ENCODE measurements at regions not wholly inside any gene's neighbourhood (a gene's known extent, or its start where the extent isn't known, plus 50 kb on each side); places are given as distances from the start of the nearest gene placed in this dataset.

GRCh38 chr3:4006288-4006687, 207.1 kb downstream of the LRRN1 start:
- Histone ChIP-seq H3K36me3 (ENCODE audit: insufficient read depth, low read length) (no peaks in the 10 kb centered on the region), H4K20me1 (ENCODE audit: insufficient read depth, low read length) (no peaks in the 10 kb centered on the region), H3K9me3 (ENCODE audit: insufficient read depth, low read depth, low read length) (no peaks in the 10 kb centered on the region), H2AFZ (ENCODE audit: low read depth, low read length) (no peak overlapping the region), H3K27me3 (ENCODE audit: insufficient read depth, low read length) (no peaks in the 10 kb centered on the region), H3K79me2 (ENCODE audit: insufficient read depth, low read length) (no peaks in the 10 kb centered on the region), H3K4me1 (ENCODE audit: insufficient read depth, low read length) (no peaks in the 10 kb centered on the region), H3K4me3 (ENCODE audit: insufficient read depth, low read depth, low read length) (no peak overlapping the region), H3K4me2 (ENCODE audit: low read length) (no peak overlapping the region), H3K9ac (ENCODE audit: low read length) (no peak overlapping the region), H3K27ac (ENCODE audit: low read depth, low read length) (no peak overlapping the region)
- H3K27ac Mint-ChIP-seq (ENCODE audit: unreplicated experiment), result no peak overlapping the region
- no peak for TF ChIP-seq EZH2 (IDR thresholded peaks at IDR 0.05; ENCODE audit: insufficient read depth, low read length)
- FAIRE-seq (no peak), DNase-seq (ENCODE audit: low read depth) (no peak)
- H3K27me3 Mint-ChIP-seq (ENCODE audit: low read depth, unreplicated experiment), result no peaks in the 10 kb centered on the region
- peaks cover 1% of the 10 kb centered on the region for H3K9me3 Mint-ChIP-seq (ENCODE audit: unreplicated experiment)
- no peak overlapping the region for H3K4me3 Mint-ChIP-seq (ENCODE audit: unreplicated experiment)
- no peaks in the 10 kb centered on the region for H3K36me3 Mint-ChIP-seq (ENCODE audit: low read depth, unreplicated experiment)
- H3K4me1 Mint-ChIP-seq (ENCODE audit: low read depth, unreplicated experiment), result no peaks in the 10 kb centered on the region

GRCh38 chr3:4008205-4008604, 209.0 kb downstream of the LRRN1 start:
- no peak overlapping the region for H3K4me2 ChIP-seq (ENCODE audit: low read length)
- H3K27ac ChIP-seq (ENCODE audit: low read depth, low read length), result no peak overlapping the region
- Mint-ChIP-seq H3K27me3 (ENCODE audit: low read depth, unreplicated experiment) (no peaks in the 10 kb centered on the region), H3K9me3 (ENCODE audit: unreplicated experiment) (peaks cover 1% of the 10 kb centered on the region), H3K4me3 (ENCODE audit: unreplicated experiment) (no peak overlapping the region), H3K27ac (ENCODE audit: unreplicated experiment) (no peak overlapping the region), H3K4me1 (ENCODE audit: low read depth, unreplicated experiment) (no peaks in the 10 kb centered on the region), H3K36me3 (ENCODE audit: low read depth, unreplicated experiment) (no peaks in the 10 kb centered on the region)
- TF ChIP-seq CTCF (IDR thresholded peaks at IDR 0.05; ENCODE audit: insufficient read depth, low read depth, low read length) (no peak), EZH2 (IDR thresholded peaks at IDR 0.05; ENCODE audit: insufficient read depth, low read length) (no peak)
- no peaks in the 10 kb centered on the region for H3K27me3 ChIP-seq (ENCODE audit: insufficient read depth, low read length)
- H2AFZ ChIP-seq (ENCODE audit: low read depth, low read length), result no peak overlapping the region
- H3K4me1 ChIP-seq (ENCODE audit: insufficient read depth, low read length), result no peaks in the 10 kb centered on the region
- H3K4me3 ChIP-seq (ENCODE audit: insufficient read depth, low read depth, low read length), result no peak overlapping the region
- no peaks in the 10 kb centered on the region for H4K20me1 ChIP-seq (ENCODE audit: insufficient read depth, low read length)
- FAIRE-seq (no peak), DNase-seq (ENCODE audit: low read depth) (no peak)
- no peak overlapping the region for H3K9ac ChIP-seq (ENCODE audit: low read length)
- no peaks in the 10 kb centered on the region for H3K9me3 ChIP-seq (ENCODE audit: insufficient read depth, low read depth, low read length)
- no peaks in the 10 kb centered on the region for H3K36me3 ChIP-seq (ENCODE audit: insufficient read depth, low read length)
- H3K79me2 ChIP-seq (ENCODE audit: insufficient read depth, low read length), result no peaks in the 10 kb centered on the region

- no peaks in the 10 kb centered on the region for H3K9me3 Mint-ChIP-seq (ENCODE audit: unreplicated experiment)
- H3K79me2 ChIP-seq (ENCODE audit: insufficient read depth, low read length), result no peaks in the 10 kb centered on the region
- no peak overlapping the region for H3K27ac Mint-ChIP-seq (ENCODE audit: unreplicated experiment)
- H3K27me3 Mint-ChIP-seq (ENCODE audit: low read depth, unreplicated experiment), result no peaks in the 10 kb centered on the region
- no peaks in the 10 kb centered on the region for H3K9me3 ChIP-seq (ENCODE audit: insufficient read depth, low read depth, low read length)
- H3K4me1 Mint-ChIP-seq (ENCODE audit: low read depth, unreplicated experiment), result no peaks in the 10 kb centered on the region
- H3K27ac ChIP-seq (ENCODE audit: low read depth, low read length), result no peak overlapping the region
- H3K4me3 Mint-ChIP-seq (ENCODE audit: unreplicated experiment), result no peak overlapping the region
- no peaks in the 10 kb centered on the region for H3K4me1 ChIP-seq (ENCODE audit: insufficient read depth, low read length)
- H4K20me1 ChIP-seq (ENCODE audit: insufficient read depth, low read length), result no peaks in the 10 kb centered on the region
- FAIRE-seq, result no peak
- TF ChIP-seq CTCF (IDR thresholded peaks at IDR 0.05; ENCODE audit: insufficient read depth, low read depth, low read length) (no peak), EZH2 (IDR thresholded peaks at IDR 0.05; ENCODE audit: insufficient read depth, low read length) (no peak)
- H3K36me3 ChIP-seq (ENCODE audit: insufficient read depth, low read length), result no peaks in the 10 kb centered on the region
- DNase-seq (ENCODE audit: low read depth), result no peak
- H3K4me2 ChIP-seq (ENCODE audit: low read length), result no peak overlapping the region
- no peak overlapping the region for H2AFZ ChIP-seq (ENCODE audit: low read depth, low read length)
- no peaks in the 10 kb centered on the region for H3K27me3 ChIP-seq (ENCODE audit: insufficient read depth, low read length)
- H3K9ac ChIP-seq (ENCODE audit: low read length), result no peak overlapping the region
- H3K4me3 ChIP-seq (ENCODE audit: insufficient read depth, low read depth, low read length), result no peak overlapping the region
- H3K36me3 Mint-ChIP-seq (ENCODE audit: low read depth, unreplicated experiment), result no peaks in the 10 kb centered on the region
Observed at GRCh38 chr3:4011166-4011565, 211.9 kb downstream of the LRRN1 start.

Measured in astrocyte (in vitro differentiated cells and primary cell).